HG02759 (cell line): ENCODE measurements at regions not wholly inside any gene's neighbourhood (a gene's known extent, or its start where the extent isn't known, plus 50 kb on each side); places are given as distances from the start of the nearest gene placed in this dataset.

Experiments used
- ATAC-seq: cut with Tn5 transposase; IDR thresholded peaks from one replicate; pipeline ENCODE4 v1.9.1; 2021; ENCODE audit warnings: mild to moderate bottlenecking, moderate library complexity; ENCODE audit not compliant: unreplicated experiment

DNA sequence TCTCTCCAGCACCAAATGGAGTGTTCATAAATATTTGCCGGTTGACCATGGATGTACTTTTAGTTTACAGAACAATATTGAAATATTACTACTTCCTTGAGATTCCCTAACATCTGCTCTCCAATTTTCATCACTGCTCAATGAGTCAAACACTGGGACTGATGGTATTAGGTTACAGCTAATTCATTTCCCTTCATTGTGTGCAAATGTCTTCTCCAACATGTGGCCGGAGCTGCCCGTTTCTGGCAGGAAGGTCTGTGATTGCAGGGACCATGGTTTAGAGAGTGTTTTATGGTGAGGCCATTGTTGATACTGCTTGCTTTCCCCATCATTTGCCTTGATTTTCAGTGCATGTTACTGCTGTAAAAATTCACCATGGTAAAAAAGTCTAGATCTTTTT is 209.3 kb downstream of the HS3ST3B1 start:
- no peak for ATAC-seq

DNA sequence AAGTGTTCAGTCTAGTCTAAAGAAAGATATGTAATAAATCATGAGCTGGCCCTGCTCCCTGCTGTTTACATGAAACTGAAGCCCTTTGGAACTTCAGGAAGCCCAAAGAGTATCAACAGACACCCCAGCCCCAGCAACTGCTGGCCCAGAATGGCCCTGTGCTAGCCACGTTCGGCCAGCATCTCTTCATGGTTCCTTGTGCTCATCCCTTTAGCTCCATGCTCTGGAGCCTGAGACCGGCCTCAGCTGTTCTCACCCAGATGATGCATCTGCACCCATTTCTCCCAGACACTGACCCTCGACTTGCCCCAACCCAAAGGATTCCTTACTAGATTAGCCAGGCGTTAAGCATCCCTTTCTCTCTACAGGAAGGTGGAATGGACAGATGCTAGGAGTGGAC is 207.3 kb downstream of the HS3ST3B1 start:
- ATAC-seq = no peak

DNA sequence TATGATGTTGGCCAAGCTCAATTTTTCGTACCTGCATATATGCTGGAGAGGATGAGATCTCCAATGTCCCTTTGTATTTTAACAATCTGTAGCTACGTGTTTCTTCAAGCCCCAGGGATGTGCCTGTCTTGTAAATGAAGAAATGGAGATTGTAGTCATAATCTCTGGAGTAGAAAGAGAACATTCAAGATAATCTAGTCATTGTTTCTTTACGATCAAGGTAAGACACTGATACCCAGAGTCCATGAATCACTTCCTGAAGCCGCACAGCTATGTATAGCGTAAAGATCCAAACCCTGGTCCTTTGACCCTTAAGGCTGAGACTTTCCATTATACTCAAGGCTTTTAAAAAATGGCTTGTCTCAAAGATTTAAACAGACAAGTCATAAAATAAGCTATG is 205.5 kb downstream of the HS3ST3B1 start:
- no peak for ATAC-seq

DNA sequence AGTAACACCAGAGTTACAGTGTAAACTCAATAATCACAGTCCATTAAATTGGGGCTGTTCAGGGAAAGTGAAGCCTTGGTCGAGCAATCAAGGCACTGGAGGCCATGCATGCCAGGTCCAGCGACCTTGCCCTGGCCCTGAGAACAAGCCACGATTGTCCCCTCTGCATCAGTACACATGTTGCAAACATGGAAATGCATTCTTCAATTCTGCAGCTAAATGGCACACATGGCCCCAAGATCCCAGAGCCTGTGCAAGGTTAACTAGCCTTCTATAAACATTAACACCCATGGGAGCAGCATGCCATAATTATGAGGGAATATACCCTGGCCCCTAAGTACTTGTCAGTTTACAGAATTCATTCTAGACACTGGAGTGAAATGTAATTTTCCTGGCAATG is 204.7 kb downstream of the HS3ST3B1 start:
- no peak for ATAC-seq

DNA sequence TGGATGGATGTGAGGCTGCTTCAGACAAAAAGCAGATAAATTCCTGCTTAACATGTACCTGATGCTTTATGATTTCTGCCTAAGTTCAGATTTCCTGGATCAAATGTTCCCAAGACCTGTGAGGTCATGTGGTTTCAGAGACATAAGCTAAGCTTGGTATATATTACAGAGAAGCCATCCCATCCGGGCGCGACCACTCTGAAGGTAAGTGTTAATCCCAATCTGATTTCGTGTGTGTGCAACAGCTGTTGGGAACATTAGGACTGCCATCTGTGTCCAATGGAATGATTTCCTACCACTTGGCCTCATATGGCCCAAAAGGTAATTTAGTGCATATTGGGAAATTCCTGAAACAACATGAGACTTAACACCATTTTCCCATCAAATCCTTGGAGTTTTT is 199.1 kb downstream of the HS3ST3B1 start:
- no peak for ATAC-seq

DNA sequence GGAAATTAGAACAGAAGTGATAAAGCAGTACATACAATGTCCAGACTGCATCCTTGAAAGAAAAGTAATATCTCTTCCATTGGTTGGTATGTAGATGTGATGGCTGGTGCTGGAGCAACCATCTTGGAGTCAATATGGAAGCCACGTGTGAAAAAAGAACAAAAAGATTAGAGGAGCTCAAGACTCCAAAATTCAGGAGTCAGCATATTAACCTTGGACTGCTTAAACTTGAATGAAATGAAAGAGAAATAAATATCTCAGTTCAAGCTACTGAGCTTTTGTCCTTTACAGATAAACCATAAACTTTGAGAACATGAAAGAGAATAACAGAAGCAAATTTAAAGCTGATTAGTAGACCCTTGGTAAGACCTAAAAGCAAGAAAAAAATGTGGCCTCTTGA is 197.9 kb downstream of the HS3ST3B1 start:
- no peak for ATAC-seq

DNA sequence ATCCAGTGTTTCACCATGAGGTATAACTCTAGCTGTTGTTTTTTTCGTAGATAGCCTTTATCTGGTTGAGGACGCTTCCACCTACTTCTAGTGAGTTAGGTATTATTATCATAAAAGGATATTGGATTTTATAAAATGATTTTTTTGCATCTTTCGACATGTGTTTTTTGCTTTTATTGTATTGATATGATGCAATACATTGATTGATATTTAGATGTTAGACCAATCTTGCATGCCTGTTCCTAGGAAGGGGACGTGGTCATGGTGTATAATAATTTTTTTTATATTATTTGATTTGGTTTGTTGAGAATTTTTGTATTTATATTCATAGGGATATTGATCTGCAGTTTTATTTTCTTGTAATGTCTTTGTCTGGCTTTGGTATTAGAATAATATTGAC is 193.3 kb downstream of the HS3ST3B1 start:
- ATAC-seq = no peak

DNA sequence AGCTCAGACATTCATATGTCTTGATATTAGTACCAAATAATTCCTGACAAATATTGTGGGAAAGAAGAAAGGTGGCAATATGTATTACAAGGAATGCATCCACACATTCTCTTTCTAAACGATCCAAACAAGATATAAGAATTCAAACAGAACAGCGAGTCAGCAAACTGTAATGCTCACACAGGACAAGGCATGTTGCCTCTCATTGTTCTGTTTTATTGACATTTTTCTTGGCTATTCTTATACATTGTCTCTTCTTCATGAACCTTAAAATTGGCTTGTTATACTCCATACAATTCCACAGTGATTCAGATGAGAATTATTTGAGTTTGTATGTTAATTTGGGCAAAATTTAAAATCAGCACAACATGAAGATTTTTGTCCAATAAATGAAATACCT is 189.1 kb downstream of the HS3ST3B1 start:
- no peak for ATAC-seq

DNA sequence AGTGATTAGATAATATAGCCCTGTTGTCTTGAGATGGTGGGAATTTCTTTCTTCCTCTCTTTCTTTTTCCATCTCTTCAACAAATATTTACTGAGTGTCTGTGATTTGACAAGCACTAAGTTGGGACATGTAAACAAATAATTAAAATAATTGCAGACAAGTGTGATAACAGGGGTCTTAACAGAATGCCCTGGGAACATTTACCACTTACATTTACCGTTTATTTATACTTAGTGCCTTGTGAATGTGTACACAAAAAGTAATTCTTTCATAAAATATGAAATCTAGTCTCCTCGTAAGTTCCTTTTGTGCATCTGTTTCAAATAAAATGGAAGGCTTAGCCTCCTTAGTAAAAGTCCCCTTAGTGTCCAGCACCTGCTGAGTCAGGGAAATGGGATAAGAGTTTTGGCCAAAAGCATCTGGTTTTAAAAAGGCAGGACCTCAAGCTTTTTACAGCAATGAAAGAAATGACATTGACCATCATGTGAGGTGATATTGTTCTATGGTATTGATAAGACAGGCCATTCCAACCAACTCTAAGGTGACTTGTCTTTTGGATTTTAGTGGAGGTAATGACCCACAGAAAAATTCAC is 188.2 kb downstream of the HS3ST3B1 start:
- ATAC-seq = no peak

DNA sequence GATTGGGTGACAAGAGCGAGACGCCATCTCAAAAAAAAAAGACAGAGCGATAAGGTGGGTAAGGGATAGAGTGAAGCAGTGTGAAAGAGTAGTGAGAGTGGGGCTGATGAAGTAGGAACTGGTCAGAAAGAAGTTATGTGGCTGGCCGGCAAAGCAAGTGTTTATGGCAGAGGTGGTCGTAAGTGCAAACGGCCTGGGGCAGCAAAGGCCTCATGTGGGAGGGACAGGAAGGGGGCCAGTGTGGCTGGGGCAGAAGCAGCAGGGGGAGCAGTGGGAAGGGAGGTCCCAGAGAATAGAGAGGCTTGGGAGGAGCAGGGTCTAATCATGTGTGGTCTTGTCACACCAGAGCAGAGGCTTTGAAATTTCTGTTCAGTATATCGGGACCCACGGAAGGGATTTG is 186.2 kb downstream of the HS3ST3B1 start:
- ATAC-seq = no peak

DNA sequence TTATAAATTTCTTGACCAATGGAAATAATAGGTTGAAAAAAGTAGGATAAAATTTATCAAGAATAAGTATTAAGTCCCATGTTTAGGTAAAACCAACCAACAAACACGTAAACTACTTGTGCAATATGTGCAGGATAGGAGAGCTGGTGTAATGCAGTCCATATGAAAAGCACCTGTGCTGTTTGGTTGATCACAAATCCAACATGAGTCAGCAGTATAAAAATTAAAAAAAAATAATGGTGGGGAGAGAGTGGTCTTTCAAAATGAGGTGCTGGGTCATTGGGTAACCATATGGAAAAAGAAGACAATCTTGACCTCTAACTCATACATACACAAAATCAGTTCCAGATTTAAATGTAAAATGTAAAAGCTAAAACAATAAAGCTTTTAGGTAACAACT is 181.8 kb downstream of the HS3ST3B1 start:
- no peak for ATAC-seq

DNA sequence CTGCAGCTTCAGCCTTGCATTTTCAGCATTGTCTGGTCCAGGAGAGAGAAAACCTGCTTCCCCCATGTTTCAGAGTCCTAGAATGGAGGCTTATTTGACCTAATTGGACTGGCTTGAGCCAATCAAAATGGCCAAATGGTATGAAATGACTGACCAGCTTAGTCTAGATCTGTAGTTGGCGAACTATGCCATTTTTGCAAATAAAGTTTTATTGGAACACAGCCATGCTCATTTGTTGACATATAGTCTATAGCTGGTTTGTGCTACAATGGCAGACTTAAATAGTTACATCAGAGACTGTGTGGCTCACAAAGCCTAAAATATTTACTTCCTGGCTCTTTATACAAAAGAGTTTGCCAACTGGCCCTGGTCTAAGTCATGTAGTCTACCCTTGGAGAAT is 180.8 kb downstream of the HS3ST3B1 start:
- no peak for ATAC-seq

DNA sequence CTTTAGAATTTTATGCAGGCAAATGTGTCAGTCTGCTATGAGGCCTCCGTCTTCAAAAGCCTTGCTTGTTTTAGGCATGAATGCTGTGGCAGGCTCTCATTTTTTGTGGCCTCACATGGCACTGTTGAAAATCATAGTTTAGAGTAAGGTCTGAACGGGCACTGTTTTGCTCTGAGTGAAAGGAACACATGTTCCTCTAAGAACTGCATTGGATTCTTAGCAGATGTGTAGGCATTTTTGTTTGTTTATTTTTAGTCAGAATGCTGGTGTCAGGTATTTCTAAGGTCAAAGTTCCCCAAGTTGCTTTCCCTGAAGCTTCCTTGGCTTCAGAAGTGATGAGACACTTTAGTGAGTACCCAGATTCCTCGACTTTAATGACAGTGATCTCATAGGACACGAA is 173.7 kb downstream of the HS3ST3B1 start:
- ATAC-seq = no peak

DNA sequence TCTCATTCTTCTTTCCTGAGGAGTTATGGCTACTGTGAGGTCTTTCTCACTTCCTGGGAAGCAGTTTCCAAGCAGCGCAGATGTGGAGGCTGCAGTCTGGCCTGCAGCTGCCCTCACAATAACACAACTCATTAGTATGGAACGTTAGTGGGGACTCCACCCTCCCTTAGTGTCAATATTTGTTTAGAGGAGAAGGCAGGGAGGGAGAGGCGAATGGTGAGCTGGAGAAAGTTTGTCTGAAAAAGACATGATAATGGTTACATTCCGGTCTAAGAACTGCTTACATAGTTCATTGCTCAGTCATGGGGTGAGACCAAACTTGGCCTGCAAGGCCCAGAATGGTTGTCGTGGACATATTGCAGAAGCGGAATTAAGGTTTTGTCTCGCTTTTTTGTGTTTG is 170.2 kb downstream of the HS3ST3B1 start:
- ATAC-seq = no peak

DNA sequence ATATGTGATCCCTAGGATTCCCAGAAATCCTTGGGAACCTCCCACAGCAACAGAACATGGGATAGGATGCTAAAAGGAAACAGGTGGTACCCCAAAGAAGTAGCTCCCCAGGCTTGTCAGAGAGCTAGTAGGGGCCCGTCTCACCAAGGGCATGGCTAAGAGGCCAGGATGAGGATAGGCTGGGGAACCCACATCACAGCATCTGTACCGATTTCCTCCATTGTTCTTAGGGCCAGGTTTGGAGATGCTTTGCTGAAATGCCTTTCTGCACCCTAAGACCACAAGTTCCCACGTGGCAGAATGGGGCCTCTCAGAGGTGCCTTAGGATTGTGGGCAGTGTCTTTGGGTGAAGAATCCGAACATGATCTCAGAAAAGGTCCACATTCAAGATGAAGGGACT is 169.5 kb downstream of the HS3ST3B1 start:
- ATAC-seq = no peak

DNA sequence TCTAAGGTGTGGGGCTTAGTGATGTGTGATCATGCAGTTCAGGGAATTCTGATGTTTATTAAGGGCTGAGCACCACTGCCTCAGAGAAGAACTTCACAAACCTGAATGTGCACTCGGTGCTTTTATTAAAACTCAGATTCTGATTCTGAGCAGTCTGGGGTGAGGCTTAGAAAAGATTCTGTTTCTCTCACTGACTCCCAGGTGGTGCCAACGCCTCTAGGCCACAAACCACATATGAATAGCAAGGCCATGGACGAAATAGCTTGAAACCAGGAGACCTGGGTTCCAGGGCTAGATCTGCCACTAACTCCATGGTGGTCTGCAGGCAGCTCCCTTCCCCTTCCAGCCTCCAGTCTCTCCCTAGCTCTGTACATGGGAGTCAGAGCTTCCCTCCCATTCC is 169.1 kb downstream of the HS3ST3B1 start:
- ATAC-seq = no peak

DNA sequence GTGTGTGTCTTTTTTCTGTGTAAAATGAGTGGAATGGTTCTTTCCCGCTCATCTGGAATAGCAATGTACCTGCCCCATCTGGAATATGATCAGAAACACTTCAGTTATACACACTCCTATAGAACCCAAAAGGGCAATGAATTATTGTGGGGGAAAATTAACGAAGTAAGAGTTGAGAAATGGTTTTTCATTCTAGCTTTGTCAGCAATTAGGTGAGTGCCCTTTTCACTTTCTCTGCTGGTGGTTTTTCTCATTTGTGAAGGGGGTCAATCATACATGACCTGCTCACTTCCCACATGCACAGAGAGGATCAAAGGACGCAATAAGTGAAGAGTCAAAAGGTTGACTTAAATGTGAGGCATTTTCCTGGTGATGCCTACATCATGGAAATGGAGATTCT is 168.0 kb downstream of the HS3ST3B1 start:
- no peak for ATAC-seq

DNA sequence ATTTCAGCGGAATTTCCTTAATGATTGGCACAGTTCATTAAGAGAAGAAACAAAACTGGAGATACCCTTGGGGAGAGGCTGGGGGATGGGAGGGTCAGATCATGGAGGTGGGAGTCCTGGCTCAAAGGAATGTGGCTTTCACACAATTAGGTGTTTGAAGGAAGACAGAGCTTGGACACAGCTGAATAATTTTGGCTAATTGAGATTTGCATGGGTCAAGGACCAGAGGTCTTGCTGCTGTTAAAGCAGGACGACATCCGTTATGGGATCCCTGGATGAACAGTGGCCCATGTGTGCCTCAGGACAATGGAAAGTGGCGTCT is 160.3 kb downstream of the HS3ST3B1 start:
- ATAC-seq = no peak

DNA sequence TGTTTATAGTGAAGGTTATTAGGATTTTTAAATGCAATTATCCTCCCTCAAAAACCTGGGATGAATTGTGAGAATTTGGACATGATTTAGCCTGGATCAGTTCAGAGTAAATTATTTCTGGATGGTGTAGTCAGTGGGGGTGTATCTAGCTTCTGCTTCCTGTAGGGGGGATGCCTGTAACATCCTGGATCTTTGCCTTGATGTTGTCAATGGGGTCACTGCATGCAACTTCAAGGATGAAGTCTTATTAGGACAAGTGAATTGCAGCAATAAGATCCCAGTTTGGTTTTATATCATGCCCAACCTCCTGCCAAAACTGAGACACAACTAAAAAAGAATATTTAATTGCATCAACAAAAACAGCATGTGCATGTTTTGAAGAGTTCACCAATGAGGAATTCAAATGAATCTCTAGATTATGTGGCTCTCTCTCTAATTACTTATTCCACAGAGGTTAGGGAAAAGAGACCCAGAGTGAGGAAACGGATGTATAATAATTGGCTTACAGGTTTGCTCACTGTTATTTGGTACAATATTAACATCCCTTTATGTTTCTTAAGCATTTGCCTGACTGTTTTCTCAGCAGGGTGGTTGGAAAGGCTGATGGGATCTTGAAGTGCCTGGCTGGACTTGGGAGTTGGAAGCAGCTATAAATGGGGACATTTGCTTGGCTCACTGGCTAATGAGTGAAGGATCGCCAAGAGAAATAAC is 159.8 kb downstream of the HS3ST3B1 start:
- no peak for ATAC-seq

DNA sequence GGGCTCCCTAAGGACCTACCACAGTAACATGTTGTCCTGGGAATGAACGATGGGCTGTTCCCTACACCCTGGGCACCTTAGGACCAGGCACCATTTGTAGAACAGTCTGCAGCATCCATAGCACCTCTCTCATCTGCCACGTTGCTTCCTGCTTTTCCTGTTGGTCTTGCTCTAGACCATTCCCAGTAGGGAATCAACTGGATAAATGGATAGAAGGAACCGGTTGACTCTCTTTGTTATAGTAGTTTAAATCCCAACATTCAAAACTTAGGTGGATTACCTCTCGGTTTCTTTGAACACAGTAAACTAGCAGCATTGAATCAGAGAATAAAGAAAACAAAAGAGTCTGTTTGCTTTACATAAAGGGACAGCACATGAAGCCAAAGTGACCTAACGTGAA is 159.1 kb downstream of the HS3ST3B1 start:
- ATAC-seq = no peak

DNA sequence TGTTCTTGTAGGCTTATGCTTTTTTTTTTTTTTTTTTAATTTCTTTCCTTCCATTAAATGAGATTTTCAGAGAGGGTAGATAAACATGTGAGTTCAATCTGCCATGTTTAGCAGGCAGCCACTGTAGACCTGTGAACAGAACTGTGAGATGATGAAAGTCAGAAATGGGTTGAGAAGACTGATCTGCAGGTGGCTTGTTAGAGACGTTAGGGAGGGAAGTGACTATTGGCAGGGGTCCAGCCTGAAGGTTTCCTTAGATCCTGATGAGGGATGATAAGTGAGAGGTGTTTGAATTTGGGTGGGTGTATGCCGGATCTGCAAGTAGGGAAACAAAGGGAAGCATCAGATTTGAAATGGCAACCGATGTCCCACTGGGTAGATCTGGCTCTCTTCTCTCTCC is 157.8 kb downstream of the HS3ST3B1 start:
- ATAC-seq = no peak

DNA sequence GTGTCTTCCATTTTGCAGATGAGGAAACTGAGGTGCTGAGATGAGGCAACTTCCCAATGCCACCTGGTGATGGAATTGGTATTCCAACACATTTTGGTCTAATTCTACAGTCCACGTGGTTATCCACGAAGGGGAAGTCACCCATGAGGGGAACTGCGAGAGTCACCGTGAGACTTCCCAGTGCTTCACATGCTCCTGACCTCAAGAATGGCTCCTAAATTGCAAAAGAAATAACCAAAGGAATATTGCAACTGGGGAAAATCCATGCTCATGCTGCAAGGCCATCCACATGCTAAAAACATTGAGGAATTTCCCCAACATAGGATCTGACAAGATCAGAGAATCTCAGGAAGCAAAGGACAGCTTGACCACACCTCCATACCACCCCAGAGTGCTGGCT is 153.9 kb downstream of the HS3ST3B1 start:
- ATAC-seq = no peak

DNA sequence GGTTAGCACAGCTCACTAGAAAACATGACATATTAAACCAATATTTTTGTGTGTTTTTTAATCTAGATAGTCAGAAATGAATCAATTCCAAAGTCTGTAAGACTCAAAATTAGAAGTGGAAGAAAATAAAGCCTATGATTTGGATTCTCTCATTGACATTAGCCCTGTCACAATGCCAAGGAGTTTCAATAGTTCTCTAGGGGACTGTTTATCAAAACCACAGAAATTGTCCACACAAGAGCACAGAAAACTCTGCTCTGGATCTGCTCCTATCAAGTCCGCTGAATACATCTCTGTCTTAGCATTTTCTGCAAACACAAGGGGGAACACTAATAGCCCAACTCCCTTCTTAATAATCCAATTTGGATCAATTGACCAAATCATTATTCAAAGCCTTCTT is 152.0 kb downstream of the HS3ST3B1 start:
- no peak for ATAC-seq
